ENCODE measurements at regions not wholly inside any gene's neighbourhood (a gene's known extent, or its start where the extent isn't known, plus 50 kb on each side); places are given as distances from the start of the nearest gene placed in this dataset.

DNA sequence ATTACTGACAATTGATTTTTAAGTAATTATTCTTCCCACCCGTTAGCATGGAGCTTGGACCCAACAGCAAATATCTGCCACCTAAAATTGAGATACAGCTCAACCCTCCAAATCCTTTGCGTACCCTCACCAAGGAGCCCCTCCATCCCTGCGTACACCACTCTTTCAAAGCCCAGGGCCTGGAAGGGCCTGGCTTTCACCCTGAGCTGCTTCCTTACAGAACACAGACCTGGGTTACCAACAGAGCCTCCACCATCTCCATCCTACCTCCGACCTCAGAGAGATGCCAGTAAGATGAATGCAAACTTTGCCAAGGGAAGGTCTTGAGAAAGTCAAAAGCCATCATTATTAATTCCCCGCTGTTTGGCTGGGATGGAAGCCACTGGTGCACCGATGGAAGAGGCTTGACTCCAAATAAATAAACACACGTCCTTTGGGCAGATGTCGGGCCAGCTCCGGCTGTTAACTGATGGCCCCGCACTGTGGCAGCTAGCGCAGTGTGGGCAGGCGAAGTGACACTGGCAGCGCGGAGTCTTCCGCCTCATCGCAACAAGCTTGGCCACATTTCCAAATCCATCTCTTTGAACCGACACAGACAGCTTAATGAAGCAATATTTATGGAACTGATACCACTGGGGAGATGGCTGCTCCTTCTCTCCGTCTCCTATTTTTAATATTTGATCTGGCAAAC is 150.2 kb upstream of the VSTM2B start:
- no peak overlapping the region for H3K4me3 Mint-ChIP-seq (ENCODE audit: low read depth)
- TF ChIP-seq, protein P1, sequence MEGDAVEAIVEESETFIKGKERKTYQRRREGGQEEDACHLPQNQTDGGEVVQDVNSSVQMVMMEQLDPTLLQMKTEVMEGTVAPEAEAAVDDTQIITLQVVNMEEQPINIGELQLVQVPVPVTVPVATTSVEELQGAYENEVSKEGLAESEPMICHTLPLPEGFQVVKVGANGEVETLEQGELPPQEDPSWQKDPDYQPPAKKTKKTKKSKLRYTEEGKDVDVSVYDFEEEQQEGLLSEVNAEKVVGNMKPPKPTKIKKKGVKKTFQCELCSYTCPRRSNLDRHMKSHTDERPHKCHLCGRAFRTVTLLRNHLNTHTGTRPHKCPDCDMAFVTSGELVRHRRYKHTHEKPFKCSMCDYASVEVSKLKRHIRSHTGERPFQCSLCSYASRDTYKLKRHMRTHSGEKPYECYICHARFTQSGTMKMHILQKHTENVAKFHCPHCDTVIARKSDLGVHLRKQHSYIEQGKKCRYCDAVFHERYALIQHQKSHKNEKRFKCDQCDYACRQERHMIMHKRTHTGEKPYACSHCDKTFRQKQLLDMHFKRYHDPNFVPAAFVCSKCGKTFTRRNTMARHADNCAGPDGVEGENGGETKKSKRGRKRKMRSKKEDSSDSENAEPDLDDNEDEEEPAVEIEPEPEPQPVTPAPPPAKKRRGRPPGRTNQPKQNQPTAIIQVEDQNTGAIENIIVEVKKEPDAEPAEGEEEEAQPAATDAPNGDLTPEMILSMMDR (IDR thresholded peaks at IDR 0.05; ENCODE audit: unreplicated experiment): no peak
- H3K27me3 Mint-ChIP-seq: peaks cover 23% of the 10 kb centered on the region
- DNase-seq (ENCODE audit: low spot score, unreplicated experiment): no peak
- H3K9me3 Mint-ChIP-seq (ENCODE audit: low read depth): no peaks in the 10 kb centered on the region
- no peaks in the 10 kb centered on the region for H3K4me1 Mint-ChIP-seq (ENCODE audit: low read depth)
- H3K36me3 Mint-ChIP-seq (ENCODE audit: insufficient read depth): no peaks in the 10 kb centered on the region
- no peak overlapping the region for H3K27ac Mint-ChIP-seq

DNA sequence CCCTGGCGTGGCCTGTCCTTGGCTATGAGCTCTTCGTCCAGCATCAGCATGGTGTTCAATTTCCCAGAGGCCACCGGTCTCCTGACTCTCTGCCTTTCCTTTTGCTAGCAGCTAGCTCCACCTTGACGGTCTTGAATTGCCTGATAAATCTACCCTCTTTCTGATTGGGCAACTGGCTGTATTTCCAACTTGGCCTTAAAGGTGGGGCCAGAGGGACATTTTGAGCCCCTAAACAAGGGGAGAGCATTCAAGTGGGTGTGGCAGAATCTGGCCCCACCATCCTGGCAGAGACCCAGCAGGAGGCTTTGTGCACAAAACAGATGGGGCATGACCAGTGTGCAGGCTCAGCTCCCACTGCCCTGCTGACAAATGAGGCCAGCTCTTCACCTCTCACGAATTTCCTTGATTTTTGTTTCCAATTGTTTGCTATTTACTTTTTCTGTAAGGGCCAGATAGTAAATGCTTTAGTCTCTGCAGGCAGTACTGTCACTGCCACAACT is 148.9 kb upstream of the VSTM2B start:
- peaks cover 24% of the 10 kb centered on the region for H3K27me3 Mint-ChIP-seq
- H3K36me3 Mint-ChIP-seq (ENCODE audit: insufficient read depth): no peaks in the 10 kb centered on the region
- TF ChIP-seq, protein P1 (IDR thresholded peaks at IDR 0.05; ENCODE audit: unreplicated experiment): no peak
- no peak overlapping the region for H3K4me3 Mint-ChIP-seq (ENCODE audit: low read depth)
- H3K4me1 Mint-ChIP-seq (ENCODE audit: low read depth): no peaks in the 10 kb centered on the region
- no peak overlapping the region for H3K27ac Mint-ChIP-seq
- H3K9me3 Mint-ChIP-seq (ENCODE audit: low read depth): no peaks in the 10 kb centered on the region
- DNase-seq (ENCODE audit: low spot score, unreplicated experiment): peak; percentile 3

DNA sequence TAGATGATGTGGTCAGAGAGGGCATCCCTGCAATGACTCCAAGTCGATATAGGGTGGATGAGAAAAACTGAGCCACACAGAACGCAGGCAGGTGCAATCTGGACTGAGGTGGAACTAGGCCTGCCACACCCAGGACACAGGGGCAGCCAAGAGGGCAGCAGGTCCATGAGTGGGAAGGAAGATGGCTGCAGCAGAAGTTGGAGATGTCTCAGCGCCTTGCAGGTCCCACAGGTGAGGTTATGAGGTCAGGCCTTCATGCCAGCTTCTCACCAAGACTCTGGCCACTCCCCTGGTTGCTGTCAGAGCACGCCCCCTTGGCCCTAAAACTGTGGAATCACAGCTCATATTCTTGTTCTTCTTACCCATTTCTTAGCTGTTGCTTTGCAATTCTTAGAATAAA is 147.7 kb upstream of the VSTM2B start:
- Mint-ChIP-seq H3K27me3 (peaks cover 24% of the 10 kb centered on the region), H3K9me3 (ENCODE audit: low read depth) (no peaks in the 10 kb centered on the region), H3K36me3 (ENCODE audit: insufficient read depth) (no peaks in the 10 kb centered on the region), H3K4me3 (ENCODE audit: low read depth) (no peak overlapping the region), H3K27ac (no peak overlapping the region), H3K4me1 (ENCODE audit: low read depth) (no peaks in the 10 kb centered on the region)
- peak; percentile 3 for DNase-seq (ENCODE audit: low spot score, unreplicated experiment)
- TF ChIP-seq, protein P1 (IDR thresholded peaks at IDR 0.05; ENCODE audit: unreplicated experiment): no peak

DNA sequence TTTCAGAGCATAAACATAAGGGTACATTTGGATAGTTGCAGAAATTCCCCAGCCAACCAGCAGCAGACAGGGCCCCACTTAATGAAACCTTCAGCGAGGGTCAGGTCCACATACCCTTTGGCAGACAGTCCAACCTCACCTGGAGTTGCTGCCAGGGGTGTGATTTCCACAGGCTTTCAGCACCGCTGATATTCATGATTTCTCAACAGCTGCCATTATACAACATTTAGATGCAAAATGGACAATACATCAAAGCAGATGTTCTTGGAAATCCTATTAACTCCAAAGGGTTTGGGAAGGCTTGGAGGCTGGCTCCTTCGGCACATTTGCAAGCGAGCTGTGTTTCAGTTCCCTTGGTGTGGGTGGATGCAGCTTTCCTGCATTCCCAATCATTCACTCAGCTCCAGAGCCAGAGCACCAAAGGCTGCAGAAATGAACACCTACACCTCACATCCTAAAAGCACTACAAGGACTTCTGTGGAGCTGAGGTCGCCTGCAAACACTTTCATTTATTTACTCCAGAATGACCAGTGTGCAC is 147.2 kb upstream of the VSTM2B start:
- H3K4me3 Mint-ChIP-seq (ENCODE audit: low read depth): no peak overlapping the region
- H3K27ac Mint-ChIP-seq: no peak overlapping the region
- H3K27me3 Mint-ChIP-seq: peaks cover 24% of the 10 kb centered on the region
- no peaks in the 10 kb centered on the region for H3K36me3 Mint-ChIP-seq (ENCODE audit: insufficient read depth)
- H3K4me1 Mint-ChIP-seq (ENCODE audit: low read depth): no peaks in the 10 kb centered on the region
- H3K9me3 Mint-ChIP-seq (ENCODE audit: low read depth): no peaks in the 10 kb centered on the region
- DNase-seq (ENCODE audit: low spot score, unreplicated experiment): no peak
- TF ChIP-seq, protein P1 (IDR thresholded peaks at IDR 0.05; ENCODE audit: unreplicated experiment): no peak

DNA sequence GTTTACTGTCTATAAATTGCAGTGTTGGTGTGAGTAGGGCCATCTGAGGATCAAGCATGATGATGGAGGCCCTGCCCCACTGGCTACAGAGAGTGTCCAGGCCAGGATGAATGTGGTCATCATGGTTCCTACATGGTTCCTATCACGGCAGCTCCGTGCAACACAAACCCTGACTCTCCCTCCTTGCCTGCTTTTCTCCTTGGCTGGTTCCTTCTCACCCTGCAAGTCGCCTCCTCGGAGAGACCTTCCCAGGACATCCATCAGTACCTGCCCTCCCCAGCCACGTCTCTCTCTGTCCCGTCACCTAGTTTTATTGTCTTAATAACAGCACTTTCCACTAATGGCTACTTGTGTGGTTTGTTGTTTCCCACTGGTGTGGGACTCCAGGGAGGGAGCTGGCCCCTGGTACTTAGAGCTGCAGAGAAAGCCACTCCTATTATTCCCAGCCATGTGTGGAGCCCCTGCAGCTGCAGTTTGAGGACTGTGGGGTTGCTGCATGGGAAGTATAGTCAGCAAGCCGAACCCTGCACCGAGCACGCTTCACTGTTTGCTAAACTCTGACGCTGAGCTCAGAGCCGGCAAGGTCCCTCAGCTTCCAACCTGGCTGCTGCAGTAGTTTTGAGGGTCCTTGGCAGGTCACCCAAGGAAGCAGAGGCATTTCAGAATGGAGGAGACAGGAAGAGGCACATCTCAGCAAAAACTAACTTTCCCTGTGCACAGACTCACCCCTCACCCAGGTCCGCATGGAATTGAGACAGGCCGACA is 146.4 kb upstream of the VSTM2B start:
- Mint-ChIP-seq H3K4me1 (ENCODE audit: low read depth) (no peaks in the 10 kb centered on the region), H3K4me3 (ENCODE audit: low read depth) (no peak overlapping the region), H3K27ac (no peak overlapping the region), H3K27me3 (peaks cover 21% of the 10 kb centered on the region), H3K36me3 (ENCODE audit: insufficient read depth) (no peaks in the 10 kb centered on the region), H3K9me3 (ENCODE audit: low read depth) (no peaks in the 10 kb centered on the region)
- TF ChIP-seq, protein P1 (IDR thresholded peaks at IDR 0.05; ENCODE audit: unreplicated experiment): no peak
- DNase-seq (ENCODE audit: low spot score, unreplicated experiment): peak; percentile 3
